Breast epithelium (tissue), 3 donors: ENCODE measurements at regions not wholly inside any gene's neighbourhood (a gene's known extent, or its start where the extent isn't known, plus 50 kb on each side); places are given as distances from the start of the nearest gene placed in this dataset.

Experiments used
- CTCF ChIP-seq, 3 donors: fragments of 450-650 bp; IDR thresholded peaks; one replicate each; pipeline ENCODE4 v1.5.1; 2016 to 2017; ENCODE audit warnings: antibody characterized with exemption in 3 of 3, mild to moderate bottlenecking in 3 of 3, moderate library complexity in 3 of 3
- POLR2A ChIP-seq: fragments of 450-650 bp; IDR thresholded peaks from one replicate; pipeline ENCODE4 v1.6.1; 2016; ENCODE audit warnings: antibody characterized with exemption, mild to moderate bottlenecking, moderate library complexity
- POLR2AphosphoS5 ChIP-seq, 3 donors: sonication (generic); formaldehyde crosslinking; IDR thresholded peaks; one replicate each; pipeline ENCODE4 v1.6.1; 2017; ENCODE audit warnings: antibody characterized with exemption in 3 of 3

- TF ChIP-seq CTCF (IDR thresholded peaks at IDR 0.05): no peak
- no peak for TF ChIP-seq POLR2A
- no peak for TF ChIP-seq POLR2AphosphoS5 (IDR thresholded peaks at IDR 0.05)
Measured at GRCh38 chr5:66450988-66451387, 145.2 kb upstream of the MAST4 start.
